Stimulated activated CD8-positive, alpha-beta memory T cell treated with anti-CD3 and anti-CD28 coated beads, Interleukin-12 subunit alpha, Interleukin-12 subunit beta, amount 100 ng/mL, for 1 hour (primary cell): ENCODE measurements at regions not wholly inside any gene's neighbourhood (a gene's known extent, or its start where the extent isn't known, plus 50 kb on each side); places are given as distances from the start of the nearest gene placed in this dataset.

Experiments
- DNase-seq: peaks from one replicate; pipeline ENCODE4 v3.0.0-alpha.2; 2020; ENCODE audit warnings: low read depth

- DNase-seq, result no peak
These were observed 411.5 kb upstream of the DDI1 start for GRCh38 chr11:103624708-103625623.

- DNase-seq, result no peak
These were observed 410.8 kb upstream of the DDI1 start for GRCh38 chr11:103625624-103625965.

GRCh38 chr11:103628121-103628520 lies 408.3 kb upstream of the DDI1 start:
- no peak for DNase-seq

- DNase-seq, result no peak
These were observed 404.6 kb upstream of the DDI1 start for GRCh38 chr11:103631841-103632240.

GRCh38 chr11:103633068-103633788 lies 403.2 kb upstream of the DDI1 start:
- DNase-seq, result no peak

- no peak for DNase-seq
These were observed 402.4 kb upstream of the DDI1 start for GRCh38 chr11:103633819-103634590.

GRCh38 chr11:103636232-103636631 lies 400.2 kb upstream of the DDI1 start:
- no peak for DNase-seq

- no peak for DNase-seq
These were observed 399.1 kb upstream of the DDI1 start for GRCh38 chr11:103637295-103637694.

- no peak for DNase-seq
These were observed 398.6 kb upstream of the DDI1 start for GRCh38 chr11:103637831-103638230.

GRCh38 chr11:103644676-103645075 lies 391.8 kb upstream of the DDI1 start:
- no peak for DNase-seq

- DNase-seq, result no peak
These were observed 388.4 kb upstream of the DDI1 start for GRCh38 chr11:103648054-103648453.

GRCh38 chr11:103648670-103649400 lies 387.6 kb upstream of the DDI1 start:
- no peak for DNase-seq

GRCh38 chr11:103649401-103649895 lies 387.0 kb upstream of the DDI1 start:
- no peak for DNase-seq

GRCh38 chr11:103650330-103650729 lies 386.1 kb upstream of the DDI1 start:
- DNase-seq, result no peak

- DNase-seq, result no peak
These were observed 385.0 kb upstream of the DDI1 start for GRCh38 chr11:103651341-103651998.

- no peak for DNase-seq
These were observed 384.4 kb upstream of the DDI1 start for GRCh38 chr11:103652013-103652412.

- DNase-seq, result no peak
These were observed 380.1 kb upstream of the DDI1 start for GRCh38 chr11:103656382-103656781.

GRCh38 chr11:103659206-103659618 lies 377.2 kb upstream of the DDI1 start:
- no peak for DNase-seq

- no peak for DNase-seq
These were observed 376.7 kb upstream of the DDI1 start for GRCh38 chr11:103659743-103660142.

- DNase-seq, result no peak
These were observed 375.3 kb upstream of the DDI1 start for GRCh38 chr11:103661185-103661584.

GRCh38 chr11:103661991-103662390 lies 374.4 kb upstream of the DDI1 start:
- DNase-seq, result no peak
